Esophagus squamous epithelium (tissue), 5 donors: ENCODE measurements at regions not wholly inside any gene's neighbourhood (a gene's known extent, or its start where the extent isn't known, plus 50 kb on each side); places are given as distances from the start of the nearest gene placed in this dataset.

ENCODE experiments used
- DNase-seq: peaks from one replicate; lab custom pipeline; 2025; lab: John Stamatoyannopoulos, UW
- H3K27ac ChIP-seq, 4 donors: fragments of 200-600 bp; sonication (generic); one replicate each; pipeline ENCODE4 v1.5.1; 2016 to 2019; ENCODE audit warnings: mild to moderate bottlenecking in 1 of 4
- H3K27me3 ChIP-seq, 4 donors: fragments of 200-600 bp; sonication (generic); 1 replicate in 3 of 4; 2 replicates in 1 of 4; pipeline versions ENCODE4 v1.5.1 to v1.6.0; 2017 to 2021; ENCODE audit warnings: antibody characterized with exemption in 1 of 4
- H3K36me3 ChIP-seq, 3 donors: fragments of 200-600 bp; sonication (generic); one replicate each; pipeline ENCODE4 v1.5.1; 2016 to 2019
- H3K4me1 ChIP-seq, 3 donors: fragments of 200-600 bp; sonication (generic); one replicate each; pipeline ENCODE4 v1.5.1; 2017 to 2019
- H3K4me3 ChIP-seq, 4 donors: fragments of 200-600 bp; sonication (generic); 1 replicate in 3 of 4; 2 replicates in 1 of 4; pipeline ENCODE4 v1.5.1; 2016 to 2019; ENCODE audit warnings: mild to moderate bottlenecking in 2 of 4, moderate library complexity in 1 of 4
- H3K9me3 ChIP-seq, 3 donors: fragments of 200-600 bp; sonication (generic); one replicate each; pipeline ENCODE4 v1.5.1; 2016 to 2019
- CTCF ChIP-seq, 6 experiments: fragments of 450-650 bp in 4 of 6; fragments of 200-600 bp in 2 of 6; sonication (generic) in 2 of 6; IDR thresholded peaks; one replicate each; pipeline ENCODE4 v1.5.1; 2016 to 2019; ENCODE audit warnings: antibody characterized with exemption in 6 of 6, mild to moderate bottlenecking in 4 of 6, moderate library complexity in 4 of 6
- POLR2A ChIP-seq, 4 donors: fragments of 450-650 bp; IDR thresholded peaks; one replicate each; pipeline ENCODE4 v1.6.1; 2017; ENCODE audit warnings: antibody characterized with exemption in 4 of 4, mild to moderate bottlenecking in 4 of 4, moderate library complexity in 3 of 4
- WGBS, 2 donors: methylation state at CpG; one replicate each; pipeline ENCODE4 v1.1.5; 2018; 5-methylcytosine and 5-hydroxymethylcytosine counted together
- intact Hi-C: fragments of 100-400 bp; cut with DNase I; formaldehyde crosslinking; loops from one replicate; pipeline ENCODE4 v1.15.0; 2022
- donor health status: DM: yes; HTN: yes; CAD: no.

GRCh38 chr12:91884230-91884629 is 261.4 kb downstream of the BTG1 start:
- intact Hi-C loops = no loop called here
- TF ChIP-seq CTCF (IDR thresholded peaks at IDR 0.05) (peak in 2 of 6 experiments; percentile 6 to 19), POLR2A (IDR thresholded peaks at IDR 0.05) (no peak)
- Histone ChIP-seq H3K9me3 (no peaks in the 10 kb centered on the region), H3K27ac (no peak overlapping the region), H3K36me3 (no peaks in the 10 kb centered on the region), H3K4me1 (no peaks in the 10 kb centered on the region), H3K27me3 (no peaks in the 10 kb centered on the region), H3K4me3 (no peak overlapping the region)
- no peak for DNase-seq
- 86 to 91% methylated on average over 3 of the region's 3 CpGs for WGBS, 2 donors

GRCh38 chr12:91883811-91884210 is 261.8 kb downstream of the BTG1 start:
- WGBS, 2 donors = 75 to 93% methylated on average over 4 of the region's 4 CpGs
- Histone ChIP-seq H3K9me3 (no peaks in the 10 kb centered on the region), H3K27ac (no peak overlapping the region), H3K4me1 (no peaks in the 10 kb centered on the region), H3K4me3 (no peak overlapping the region), H3K36me3 (no peaks in the 10 kb centered on the region), H3K27me3 (no peaks in the 10 kb centered on the region)
- TF ChIP-seq CTCF (IDR thresholded peaks at IDR 0.05) (no peak), POLR2A (IDR thresholded peaks at IDR 0.05) (no peak)
- no peak for DNase-seq
- intact Hi-C loops = no loop called here

- 80 to 84% methylated on average over 4 of the region's 4 CpGs for WGBS, 2 donors
- no peaks in the 10 kb centered on the region for H3K4me1 ChIP-seq
- intact Hi-C loops = no loop called here
- TF ChIP-seq CTCF (IDR thresholded peaks at IDR 0.05) (no peak), POLR2A (IDR thresholded peaks at IDR 0.05) (no peak)
- DNase-seq = no peak
- H3K27ac ChIP-seq = no peak overlapping the region
- no peaks in the 10 kb centered on the region for H3K36me3 ChIP-seq
- H3K27me3 ChIP-seq = no peaks in the 10 kb centered on the region
- no peaks in the 10 kb centered on the region for H3K9me3 ChIP-seq
- no peak overlapping the region for H3K4me3 ChIP-seq
Observed at GRCh38 chr12:91882910-91883309, 262.7 kb downstream of the BTG1 start.

- 85 to 96% methylated on average over 1 of the region's 1 CpG for WGBS, 2 donors
- no peaks in the 10 kb centered on the region for H3K4me1 ChIP-seq
- no peaks in the 10 kb centered on the region for H3K9me3 ChIP-seq
- H3K27me3 ChIP-seq = no peaks in the 10 kb centered on the region
- DNase-seq = no peak
- TF ChIP-seq CTCF (IDR thresholded peaks at IDR 0.05) (no peak), POLR2A (IDR thresholded peaks at IDR 0.05) (no peak)
- H3K4me3 ChIP-seq = no peak overlapping the region
- H3K36me3 ChIP-seq = no peaks in the 10 kb centered on the region
- intact Hi-C loops = no loop called here
- no peak overlapping the region for H3K27ac ChIP-seq
Observed at GRCh38 chr12:91880528-91880927, 265.1 kb downstream of the BTG1 start.

GRCh38 chr12:91877456-91878235 is 268.0 kb downstream of the BTG1 start:
- Histone ChIP-seq H3K9me3 (no peaks in the 10 kb centered on the region), H3K27ac (peak overlapping the region in 3 of 4 donors; percentile 5 to 43 (median 40)), H3K36me3 (no peaks in the 10 kb centered on the region), H3K4me1 (no peaks in the 10 kb centered on the region), H3K4me3 (no peak overlapping the region), H3K27me3 (no peaks in the 10 kb centered on the region)
- 79 to 81% methylated on average over 5 of the region's 5 CpGs for WGBS, 2 donors
- no peak for TF ChIP-seq POLR2A (IDR thresholded peaks at IDR 0.05)
- no peak for TF ChIP-seq CTCF (IDR thresholded peaks at IDR 0.05)
- intact Hi-C loops = no loop called here
- DNase-seq = no peak
